RKO (cell line): ENCODE measurements at regions not wholly inside any gene's neighbourhood (a gene's known extent, or its start where the extent isn't known, plus 50 kb on each side); places are given as distances from the start of the nearest gene placed in this dataset.
"Not testable (repeated sequence)": the region's sequence is repeated elsewhere in the genome, so short reads cannot be mapped to it uniquely, and the experiment has no call there.

Experiments
- DNase-seq: peaks from one replicate; pipeline ENCODE4 v3.0.0-alpha.2; 2016; ENCODE audit warnings: low spot score

GRCh38 chr4:170274616-170275015 lies 184.9 kb upstream of the AADAT start:
- DNase-seq = no peak

- DNase-seq = no peak
These were observed 183.2 kb upstream of the AADAT start for GRCh38 chr4:170272959-170273358.

GRCh38 chr4:170271723-170272122 lies 182.0 kb upstream of the AADAT start:
- no peak for DNase-seq

- no peak for DNase-seq
These were observed 180.9 kb upstream of the AADAT start for GRCh38 chr4:170270628-170271027.

GRCh38 chr4:170269950-170270349 lies 180.2 kb upstream of the AADAT start:
- DNase-seq = no peak

GRCh38 chr4:170259631-170260153 lies 169.9 kb upstream of the AADAT start:
- peak; percentile 92 for DNase-seq

- no peak for DNase-seq
These were observed 167.1 kb upstream of the AADAT start for GRCh38 chr4:170256807-170257206.

GRCh38 chr4:170248576-170248975 lies 158.8 kb upstream of the AADAT start:
- DNase-seq = no peak

GRCh38 chr4:170248029-170248428 lies 158.3 kb upstream of the AADAT start:
- no peak for DNase-seq

GRCh38 chr4:170247596-170247995 lies 157.8 kb upstream of the AADAT start:
- DNase-seq = no peak

GRCh38 chr4:170243662-170244288 lies 154.0 kb upstream of the AADAT start:
- no peak for DNase-seq

GRCh38 chr4:170242471-170242870 lies 152.7 kb upstream of the AADAT start:
- DNase-seq = no peak

- no peak for DNase-seq
These were observed 145.0 kb upstream of the AADAT start for GRCh38 chr4:170234800-170235199.

GRCh38 chr4:170231377-170231776 lies 141.6 kb upstream of the AADAT start:
- DNase-seq = no peak

GRCh38 chr4:170230242-170230641 lies 140.5 kb upstream of the AADAT start:
- no peak for DNase-seq

- DNase-seq = no peak
These were observed 139.2 kb upstream of the AADAT start for GRCh38 chr4:170229006-170229405.

GRCh38 chr4:170227928-170228327 lies 138.2 kb upstream of the AADAT start:
- no peak for DNase-seq

GRCh38 chr4:170226288-170226687 lies 136.5 kb upstream of the AADAT start:
- no peak for DNase-seq

- no peak for DNase-seq
These were observed 125.0 kb upstream of the AADAT start for GRCh38 chr4:170214731-170215130.

- no peak for DNase-seq
These were observed 124.3 kb upstream of the AADAT start for GRCh38 chr4:170214101-170214500.

- DNase-seq = no peak
These were observed 113.0 kb upstream of the AADAT start for GRCh38 chr4:170202721-170203120.

GRCh38 chr4:170198747-170199146 lies 109.0 kb upstream of the AADAT start:
- peak; percentile 55 for DNase-seq

GRCh38 chr4:170194794-170195193 lies 105.0 kb upstream of the AADAT start:
- DNase-seq = not testable (repeated sequence)

- DNase-seq = no peak
These were observed 103.7 kb upstream of the AADAT start for GRCh38 chr4:170193496-170193895.
